ENCODE measurements at regions not wholly inside any gene's neighbourhood (a gene's known extent, or its start where the extent isn't known, plus 50 kb on each side); places are given as distances from the start of the nearest gene placed in this dataset.

- no peak overlapping the region for H3K27ac ChIP-seq (ENCODE audit: extremely low read length, insufficient read depth, low read length)
- no peak overlapping the region for H3K4me2 ChIP-seq (ENCODE audit: low read depth, low read length)
- H3K4me3 ChIP-seq (replicated peaks in 1 of 3; ENCODE audit: insufficient read depth in 1 of 3, low read depth in 2 of 3, low read length in 3 of 3), result no peak overlapping the region
- FAIRE-seq (no peak), ATAC-seq (no peak), DNase-seq (ENCODE audit: low spot score) (no peak)
- no peaks in the 10 kb centered on the region for H3K79me2 ChIP-seq (ENCODE audit: insufficient read depth, low read length)
- H2AFZ ChIP-seq (ENCODE audit: low read length), result no peak overlapping the region
- H3K9ac ChIP-seq (ENCODE audit: insufficient read depth, low read depth, low read length), result no peak overlapping the region
- H3K9me3 ChIP-seq (ENCODE audit: low read length), result no peaks in the 10 kb centered on the region
- no peaks in the 10 kb centered on the region for H4K20me1 ChIP-seq (ENCODE audit: insufficient read depth, low read length)
- WGBS (ENCODE audit: low lambda C conversion rate), result 0% methylated on average over 6 of the region's 6 CpGs
- CTCF ChIA-PET (ENCODE audit: low intra/inter-chr PET ratio, low total read pairs), result no interaction called here
- intact Hi-C loops (cut with micrococcal nuclease; ENCODE audit: unreplicated experiment), result no loop called here
- in situ Hi-C loops (cut with HindIII; ENCODE audit: extremely low pct_ligation_motif_present, low pct_unique_long_range_greater_than_20kb), result no loop called here
- BruUV-seq (replicated peaks), result no TSS peak
- no peaks in the 10 kb centered on the region for H3K36me3 ChIP-seq (replicated peaks in 1 of 2; ENCODE audit: control insufficient read depth in 1 of 2, insufficient read depth in 2 of 2, low read length in 2 of 2)
- no peak for TF ChIP-seq POLR2AphosphoS5 (IDR thresholded peaks at IDR 0.05; ENCODE audit: low read depth, low read length)
- TF ChIP-seq ZNF720 (CRISPR knock-in tag; IDR thresholded peaks at IDR 0.05), result no peak
- TF ChIP-seq PAXIP1 (CRISPR knock-in tag; conservative IDR thresholded peaks at IDR 0.05), result no peak
- TF ChIP-seq ZNF431 (CRISPR knock-in tag; IDR thresholded peaks at IDR 0.05; ENCODE audit: borderline replicate concordance, low read depth), result no peak
- TF ChIP-seq MIER2 (CRISPR knock-in tag; IDR thresholded peaks at IDR 0.05), result no peak
- no peak for TF ChIP-seq NR1H2 (CRISPR knock-in tag; IDR thresholded peaks at IDR 0.05; ENCODE audit: borderline replicate concordance, low read depth)
- TF ChIP-seq NPAS2 (CRISPR knock-in tag; IDR thresholded peaks at IDR 0.05; ENCODE audit: borderline replicate concordance), result no peak
- no peak for TF ChIP-seq ZBED4 (CRISPR knock-in tag; IDR thresholded peaks at IDR 0.05; ENCODE audit: borderline replicate concordance)
- TF ChIP-seq ERF (CRISPR knock-in tag; IDR thresholded peaks at IDR 0.05), result no peak
- TF ChIP-seq RXRA (CRISPR knock-in tag; IDR thresholded peaks at IDR 0.05), result no peak
- no peak for TF ChIP-seq ZBTB2 (CRISPR knock-in tag; IDR thresholded peaks at IDR 0.05; ENCODE audit: low read depth)
- H3K27me3 ChIP-seq (ENCODE audit: control insufficient read depth in 1 of 2, insufficient read depth in 2 of 2, low read length in 2 of 2), result no peaks in the 10 kb centered on the region
- POLR2A ChIA-PET, result no interaction called here
- H3K4me1 ChIP-seq (ENCODE audit: insufficient read depth, low read length), result no peaks in the 10 kb centered on the region
Observed at GRCh38 chr18:71105078-71105819, 816.4 kb downstream of the SOCS6 start.

All from HepG2 (cell line).